HG02884 (cell line): ENCODE measurements at regions not wholly inside any gene's neighbourhood (a gene's known extent, or its start where the extent isn't known, plus 50 kb on each side); places are given as distances from the start of the nearest gene placed in this dataset.
A peak's percentile ranks its signal among the peaks of the same experiment; 100 is the strongest.

Experiments used
- ATAC-seq: cut with Tn5 transposase; IDR thresholded peaks from one replicate; pipeline ENCODE4 v1.9.1; 2021; ENCODE audit warnings: mild to moderate bottlenecking, moderate library complexity; ENCODE audit not compliant: unreplicated experiment

GRCh38 chr9:17846948-17847655, 268.2 kb downstream of the SH3GL2 start:
- ATAC-seq, result no peak

- ATAC-seq, result no peak
These were observed 269.0 kb downstream of the SH3GL2 start for GRCh38 chr9:17847908-17848307.

- ATAC-seq, result no peak
These were observed 273.2 kb downstream of the SH3GL2 start for GRCh38 chr9:17852108-17852507.

- no peak for ATAC-seq
These were observed 275.6 kb downstream of the SH3GL2 start for GRCh38 chr9:17854487-17854886.

GRCh38 chr9:17856995-17857394, 278.1 kb downstream of the SH3GL2 start:
- no peak for ATAC-seq

- ATAC-seq, result no peak
These were observed 280.4 kb downstream of the SH3GL2 start for GRCh38 chr9:17859228-17859627.

- no peak for ATAC-seq
These were observed 281.1 kb downstream of the SH3GL2 start for GRCh38 chr9:17859987-17860386.

- ATAC-seq, result no peak
These were observed 283.2 kb downstream of the SH3GL2 start for GRCh38 chr9:17862101-17862500.

GRCh38 chr9:17862629-17863028, 283.8 kb downstream of the SH3GL2 start:
- no peak for ATAC-seq

- peak; percentile 82 for ATAC-seq
These were observed 284.5 kb downstream of the SH3GL2 start for GRCh38 chr9:17863213-17863883.

- no peak for ATAC-seq
These were observed 285.1 kb downstream of the SH3GL2 start for GRCh38 chr9:17863924-17864323.

- no peak for ATAC-seq
These were observed 286.1 kb downstream of the SH3GL2 start for GRCh38 chr9:17864951-17865350.

- ATAC-seq, result no peak
These were observed 287.0 kb downstream of the SH3GL2 start for GRCh38 chr9:17865881-17866280.

GRCh38 chr9:17870722-17871121, 291.9 kb downstream of the SH3GL2 start:
- no peak for ATAC-seq

- no peak for ATAC-seq
These were observed 292.5 kb downstream of the SH3GL2 start for GRCh38 chr9:17871213-17871890.

- no peak for ATAC-seq
These were observed 297.0 kb downstream of the SH3GL2 start for GRCh38 chr9:17875886-17876285.

GRCh38 chr9:17876687-17877086, 297.8 kb downstream of the SH3GL2 start:
- ATAC-seq, result no peak

GRCh38 chr9:17878810-17879370, 300.0 kb downstream of the SH3GL2 start:
- no peak for ATAC-seq

- no peak for ATAC-seq
These were observed 302.5 kb downstream of the SH3GL2 start for GRCh38 chr9:17881371-17881770.

- ATAC-seq, result no peak
These were observed 304.1 kb downstream of the SH3GL2 start for GRCh38 chr9:17882688-17883594.

GRCh38 chr9:17888066-17888465, 309.2 kb downstream of the SH3GL2 start:
- no peak for ATAC-seq
